Epidermal melanocyte (primary cell): ENCODE measurements at regions not wholly inside any gene's neighbourhood (a gene's known extent, or its start where the extent isn't known, plus 50 kb on each side); places are given as distances from the start of the nearest gene placed in this dataset.

Source experiments
- DNase-seq: peaks from one replicate; pipeline ENCODE4 v3.0.0; 2011; ENCODE audit warnings: low spot score; ENCODE audit not compliant: insufficient read length

DNA sequence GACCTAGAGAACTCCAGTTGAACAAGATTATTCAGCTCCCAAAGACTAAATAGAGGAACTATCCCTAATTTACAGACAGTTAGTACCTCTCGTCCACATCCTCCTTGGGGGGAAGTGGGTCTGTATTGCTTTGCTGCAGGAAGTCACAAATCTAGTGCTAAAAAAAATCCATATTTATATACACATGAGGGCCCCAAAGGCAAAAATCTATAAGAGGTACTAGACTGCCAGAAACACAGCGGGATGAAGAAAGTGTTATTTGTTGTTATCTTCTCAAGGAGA lies 190.1 kb downstream of the TTC8 start:
- DNase-seq, result no peak

- DNase-seq, result no peak
These were observed 190.6 kb downstream of the TTC8 start for GRCh38 chr14:89015016-89015415.

GRCh38 chr14:89017417-89017816 lies 193.0 kb downstream of the TTC8 start:
- DNase-seq, result no peak

GRCh38 chr14:89022274-89022673 lies 197.8 kb downstream of the TTC8 start:
- DNase-seq, result no peak

DNA sequence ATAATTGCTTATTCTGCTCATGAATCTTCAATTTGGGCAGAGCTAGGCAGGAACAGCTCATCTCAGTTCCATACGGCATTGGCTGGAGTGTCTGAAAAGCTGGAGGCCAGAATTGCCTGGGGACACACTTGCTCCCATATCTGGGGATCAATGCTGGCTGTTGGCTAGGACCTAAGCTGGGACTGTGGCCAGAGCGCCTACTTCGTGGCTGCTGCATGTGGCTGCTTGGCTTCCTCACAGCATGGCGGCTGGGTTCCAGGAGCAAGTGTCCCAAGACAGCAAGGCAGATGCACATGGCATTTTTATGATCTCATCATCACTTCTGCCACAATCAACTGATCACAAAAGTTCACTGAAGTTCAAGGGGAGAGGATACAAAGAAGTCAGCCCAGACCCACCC lies 200.2 kb downstream of the TTC8 start:
- DNase-seq, result no peak

DNA sequence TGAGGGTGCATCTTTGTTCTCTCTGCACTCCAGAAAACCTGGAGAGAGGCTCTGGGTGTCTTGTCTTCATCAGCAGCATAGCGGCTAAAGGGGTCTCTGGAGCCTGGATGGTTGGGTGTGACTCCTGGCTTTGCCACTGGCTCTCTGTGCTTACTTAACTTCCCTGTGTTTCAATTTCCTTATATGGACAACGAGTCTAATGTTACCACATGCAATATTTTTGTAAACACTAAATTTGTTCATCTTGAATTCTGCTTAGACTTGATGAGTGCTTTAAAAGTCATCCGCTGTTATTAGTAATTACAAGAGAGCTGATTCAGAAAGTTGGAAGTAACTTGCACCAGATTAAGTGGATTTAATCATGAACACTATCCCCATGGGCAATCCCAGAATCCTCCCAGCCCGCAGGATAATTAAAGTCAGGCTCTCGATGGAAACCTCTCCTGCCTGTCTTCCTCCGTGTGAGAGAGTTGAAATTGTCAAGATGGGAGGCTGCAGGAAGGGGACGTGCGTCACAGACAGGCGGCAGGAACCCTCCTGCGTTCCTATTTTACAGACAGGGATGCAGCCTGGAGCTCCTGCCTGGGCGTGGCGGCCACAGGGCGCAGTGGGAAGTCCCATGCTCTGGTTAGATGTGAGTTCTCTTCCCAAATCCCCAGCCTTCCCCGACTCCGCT lies 201.2 kb downstream of the TTC8 start:
- DNase-seq, result no peak

- DNase-seq, result peak; percentile 45
These were observed 202.8 kb downstream of the TTC8 start for GRCh38 chr14:89027097-89027740.

DNA sequence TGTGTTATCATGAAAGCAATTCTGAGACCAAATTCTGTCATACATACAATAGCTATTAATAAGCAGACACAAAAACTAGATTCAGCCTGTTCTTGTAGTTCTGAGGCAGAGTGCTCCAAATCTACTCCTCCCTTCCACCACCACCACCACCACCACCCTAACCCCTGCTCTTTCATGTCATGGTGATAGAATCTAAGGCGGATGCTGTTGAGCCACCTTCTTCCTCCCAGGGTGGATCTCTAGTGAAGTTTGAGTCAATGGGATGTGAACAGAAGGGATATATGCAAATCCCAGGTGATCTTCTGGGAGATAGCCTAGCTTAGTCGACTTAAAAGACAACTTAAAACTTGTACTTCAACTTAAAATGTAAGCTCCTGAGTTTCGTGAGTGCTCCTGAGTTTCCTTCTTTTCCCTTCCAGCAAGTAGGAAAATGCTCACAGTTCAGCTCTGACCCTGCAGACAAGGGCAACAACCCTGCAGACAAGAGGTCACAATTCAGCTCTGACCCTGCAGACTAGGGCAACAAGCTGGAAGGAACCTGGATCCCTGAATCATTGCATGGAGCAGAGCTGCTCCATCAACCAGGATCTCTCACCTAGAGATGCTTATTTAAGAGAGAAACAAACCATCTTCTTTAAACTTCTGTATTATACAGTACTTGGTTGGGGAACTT lies 204.1 kb downstream of the TTC8 start:
- no peak for DNase-seq

- no peak for DNase-seq
These were observed 205.7 kb downstream of the TTC8 start for GRCh38 chr14:89029961-89030694.

GRCh38 chr14:89030921-89031320 lies 206.5 kb downstream of the TTC8 start:
- no peak for DNase-seq

GRCh38 chr14:89032086-89032649 lies 207.7 kb downstream of the TTC8 start:
- DNase-seq, result no peak

GRCh38 chr14:89033756-89034155 lies 209.3 kb downstream of the TTC8 start:
- no peak for DNase-seq

- no peak for DNase-seq
These were observed 211.9 kb downstream of the TTC8 start for GRCh38 chr14:89036371-89036770.

- DNase-seq, result no peak
These were observed 212.6 kb downstream of the TTC8 start for GRCh38 chr14:89037065-89037464.

GRCh38 chr14:89040080-89040459 lies 215.6 kb downstream of the TTC8 start:
- DNase-seq, result no peak

GRCh38 chr14:89040460-89041256 lies 216.2 kb downstream of the TTC8 start:
- DNase-seq, result peak; percentile 68

GRCh38 chr14:89041257-89041582 lies 216.8 kb downstream of the TTC8 start:
- no peak for DNase-seq

- DNase-seq, result no peak
These were observed 217.6 kb downstream of the TTC8 start for GRCh38 chr14:89042021-89042420.

GRCh38 chr14:89053303-89053702 lies 228.9 kb downstream of the TTC8 start:
- no peak for DNase-seq

DNA sequence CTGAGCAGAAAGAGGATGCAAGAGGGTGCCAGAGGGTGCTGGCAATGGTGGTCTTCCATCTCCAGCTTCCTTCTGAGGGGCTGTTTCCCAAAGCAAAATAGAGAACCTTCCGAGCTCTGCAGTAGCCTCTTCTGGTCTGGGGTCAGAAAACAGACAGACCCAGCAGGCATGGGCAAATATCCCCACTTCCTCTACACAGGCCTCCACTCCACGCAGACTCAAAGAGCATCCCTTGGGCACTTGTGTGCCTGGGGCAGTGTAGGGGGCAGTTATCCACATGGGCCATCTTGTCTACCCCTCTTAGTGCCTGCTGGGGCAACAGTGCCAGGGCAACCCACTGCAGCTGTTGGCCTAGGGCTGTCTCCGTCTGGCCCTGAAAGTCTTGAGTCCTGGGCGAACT lies 231.9 kb downstream of the TTC8 start:
- no peak for DNase-seq

DNA sequence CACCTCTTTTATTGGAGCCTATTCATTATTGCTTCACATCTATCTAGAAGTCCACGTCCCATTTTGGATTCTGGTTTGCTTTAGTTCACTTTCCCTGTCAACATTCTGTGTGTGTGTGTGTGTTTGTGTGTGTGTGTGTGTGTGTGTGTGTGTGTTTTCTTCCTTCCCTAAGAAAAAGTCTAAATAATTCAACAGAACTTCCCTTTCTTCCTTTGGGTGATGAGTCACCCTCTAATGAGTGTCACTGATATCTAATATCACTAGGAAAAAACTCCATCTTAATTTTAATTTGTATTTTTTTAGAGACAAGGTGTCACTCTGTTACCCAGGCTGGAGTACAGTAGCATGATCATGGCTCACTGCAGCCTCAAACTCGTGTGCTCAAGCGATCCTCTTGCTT lies 234.2 kb downstream of the TTC8 start:
- DNase-seq, result no peak
